Hypothalamus (tissue), 51 donors: ENCODE measurements at regions not wholly inside any gene's neighbourhood (a gene's known extent, or its start where the extent isn't known, plus 50 kb on each side); places are given as distances from the start of the nearest gene placed in this dataset.
A peak's percentile ranks its signal among the peaks of the same experiment; 100 is the strongest.
"Not testable (repeated sequence)": the region's sequence is repeated elsewhere in the genome, so short reads cannot be mapped to it uniquely, and the experiment has no call there.

Experiments used
- DNase-seq, 51 donors: peaks; one replicate each; lab custom pipeline; 2025; lab: John Stamatoyannopoulos, UW

DNA sequence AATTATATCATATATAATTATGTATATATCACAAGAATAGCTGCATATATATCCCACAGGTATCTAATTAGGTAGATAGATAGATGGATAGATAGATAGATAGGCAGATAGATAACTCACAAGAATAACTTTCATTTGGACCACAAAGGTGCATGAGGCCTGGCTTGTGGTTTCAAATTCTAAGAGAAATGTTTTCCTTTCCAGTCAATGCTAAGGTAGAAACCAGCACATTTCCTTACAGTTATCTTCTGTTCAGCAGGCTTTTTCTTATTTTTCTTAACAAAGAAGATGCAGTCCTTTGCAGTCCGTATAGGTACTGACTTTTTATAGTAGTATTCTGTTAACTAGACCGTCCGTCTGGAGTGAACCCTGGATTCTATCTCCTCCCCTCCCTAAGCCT lies 152.9 kb upstream of the ANKFN1 start:
- DNase-seq, result no peak

DNA sequence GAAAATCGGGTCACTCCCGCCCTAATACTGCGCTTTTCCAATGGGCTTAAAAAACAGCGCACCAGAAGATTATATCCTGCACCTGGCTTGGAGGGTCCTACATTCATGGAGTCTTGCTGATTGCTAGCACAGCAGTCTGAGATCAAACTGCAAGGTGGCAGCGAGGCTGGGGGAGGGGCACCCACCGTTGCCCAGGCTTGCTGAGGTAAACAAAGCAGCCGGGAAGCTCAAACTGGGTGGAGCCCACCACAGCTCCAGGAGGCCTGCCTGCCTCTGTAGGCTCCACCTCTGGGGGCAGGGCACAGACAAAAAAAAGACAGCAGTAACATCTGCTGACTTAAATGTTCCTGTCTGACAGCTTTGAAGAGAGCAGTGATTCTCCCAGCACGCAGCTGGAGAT lies 150.6 kb upstream of the ANKFN1 start:
- DNase-seq, result not testable (repeated sequence)

DNA sequence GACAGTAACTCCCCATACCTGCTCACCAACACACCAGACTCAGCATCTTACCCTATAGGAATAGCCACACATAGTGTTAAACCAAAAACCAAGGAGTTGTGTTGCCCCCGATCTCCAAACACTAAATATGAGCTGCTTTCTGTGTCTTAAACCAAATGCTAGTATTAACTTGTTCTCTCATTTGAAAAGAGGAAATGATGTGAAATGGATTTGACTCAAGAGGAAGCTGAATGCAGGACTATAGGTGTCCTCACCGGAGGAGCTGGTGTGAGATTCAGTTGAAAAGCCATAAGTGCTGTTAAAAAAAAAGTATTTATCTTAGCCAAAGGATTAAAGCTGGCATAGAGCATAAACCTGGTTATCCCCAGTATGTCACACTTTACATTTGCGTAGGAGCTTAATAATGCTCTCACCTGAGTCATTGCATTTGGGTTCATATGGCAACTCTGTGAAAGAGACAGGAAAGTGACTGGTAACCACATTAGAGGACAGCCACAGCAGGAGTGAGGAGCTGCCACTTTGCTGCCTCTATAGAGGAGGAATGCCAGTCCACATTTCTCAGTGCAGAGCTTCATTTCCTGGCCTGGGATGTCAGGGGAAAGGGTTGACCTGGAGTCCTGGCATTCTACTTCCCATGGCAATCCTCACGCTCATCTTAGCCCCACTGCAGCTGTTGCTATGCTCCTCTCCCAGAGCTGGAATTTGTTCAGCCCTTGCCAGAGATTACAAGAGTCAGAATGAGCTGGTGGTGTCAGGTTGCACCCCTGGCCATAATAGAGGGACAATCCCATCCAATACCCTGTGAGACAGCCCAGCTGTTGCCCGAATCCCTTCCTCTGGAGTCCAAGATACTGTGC lies 143.3 kb upstream of the ANKFN1 start:
- no peak for DNase-seq

DNA sequence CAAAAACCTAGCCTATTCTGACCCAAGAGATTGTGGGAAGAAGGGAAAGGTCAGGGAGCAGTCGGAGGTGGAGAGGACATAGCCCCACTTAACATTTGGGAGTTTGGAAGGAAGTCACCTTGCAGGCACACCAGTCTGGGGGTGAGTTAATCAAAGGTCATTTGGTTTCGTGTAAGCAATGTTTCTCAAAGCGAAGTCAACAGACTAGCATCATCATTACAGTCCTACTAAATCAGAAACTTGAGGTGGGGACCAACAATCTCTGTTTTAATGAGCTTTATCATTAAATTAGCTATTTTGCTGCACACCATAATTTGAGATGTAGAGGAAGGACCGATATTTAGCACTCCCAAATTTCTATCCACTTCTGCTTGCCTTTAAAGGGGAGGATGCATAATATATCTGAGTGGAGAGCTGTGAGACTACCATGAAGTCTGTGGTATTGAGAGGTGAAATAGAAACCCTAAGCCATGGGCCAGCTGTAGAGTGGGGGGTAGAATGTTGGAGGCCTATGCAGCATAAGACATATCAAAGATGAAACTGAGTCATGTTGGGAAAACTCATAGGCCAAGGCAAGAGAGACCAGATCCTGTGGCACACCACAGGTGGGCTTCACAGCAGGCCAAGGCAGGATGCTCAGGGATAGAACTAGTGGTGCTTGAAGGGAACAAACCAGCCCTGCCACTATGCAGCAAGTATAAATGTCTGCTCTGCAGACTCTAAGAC lies 141.7 kb upstream of the ANKFN1 start:
- no peak for DNase-seq

DNA sequence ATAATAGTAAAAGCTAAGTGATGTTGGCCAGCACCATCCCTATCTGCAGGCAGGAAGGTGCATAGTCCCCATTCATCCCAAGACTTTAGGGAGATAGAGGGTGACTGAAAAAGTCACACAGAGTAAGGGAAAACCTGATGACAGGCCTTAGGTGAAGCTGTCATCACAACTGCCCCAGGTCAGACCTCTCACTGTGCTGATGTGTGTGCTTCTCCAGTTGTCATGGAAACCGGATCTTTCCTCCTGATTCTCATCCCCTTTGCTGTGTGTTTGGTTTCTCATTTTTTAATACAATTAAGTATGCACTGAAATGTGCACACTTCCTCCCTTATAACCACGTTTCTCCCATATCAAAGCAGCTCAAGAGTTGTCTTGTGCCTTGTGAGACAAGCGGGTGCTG lies 135.1 kb upstream of the ANKFN1 start:
- no peak for DNase-seq

DNA sequence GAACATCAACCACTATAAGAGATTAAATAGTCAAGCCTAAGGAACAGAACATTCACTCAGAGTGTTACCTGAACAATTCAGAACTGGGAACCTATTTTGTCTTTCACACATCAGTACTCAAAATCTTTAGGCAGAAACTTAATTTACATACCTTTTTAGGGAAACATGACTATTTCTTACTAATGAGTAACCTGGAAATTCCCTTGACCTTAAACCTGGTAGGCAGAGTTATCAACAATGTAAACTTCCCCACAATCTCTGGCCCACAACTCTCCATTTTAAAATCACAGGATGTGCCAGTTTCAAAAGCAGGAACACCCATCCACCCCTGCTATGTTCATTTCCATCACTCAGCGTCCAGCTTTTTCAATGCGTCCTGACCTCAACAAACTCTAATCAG lies 132.9 kb upstream of the ANKFN1 start:
- DNase-seq, result no peak

DNA sequence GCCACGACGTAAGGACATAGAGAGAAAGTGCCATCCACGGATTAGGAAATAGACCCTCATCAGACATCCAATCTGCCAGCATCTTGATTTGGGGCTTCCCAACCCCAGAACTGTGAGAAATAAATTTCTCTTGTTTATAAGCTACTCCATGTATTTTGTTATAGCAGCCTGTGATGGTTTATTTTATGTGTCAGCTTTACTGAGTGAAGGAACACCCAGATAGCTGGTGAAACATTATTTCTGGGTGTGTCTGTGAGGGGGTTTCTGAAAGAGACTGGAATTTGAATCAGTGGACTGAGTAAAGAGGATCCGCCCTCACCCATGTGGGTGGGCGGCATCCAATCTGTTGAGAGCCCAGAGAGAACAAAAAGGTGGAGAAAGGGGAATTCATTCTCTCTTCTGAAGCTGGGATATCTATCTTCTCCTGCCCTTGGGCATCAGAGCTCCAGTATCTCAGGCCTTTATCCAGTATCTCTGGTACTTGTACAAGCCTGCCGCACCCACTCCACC lies 131.5 kb upstream of the ANKFN1 start:
- DNase-seq, result no peak

DNA sequence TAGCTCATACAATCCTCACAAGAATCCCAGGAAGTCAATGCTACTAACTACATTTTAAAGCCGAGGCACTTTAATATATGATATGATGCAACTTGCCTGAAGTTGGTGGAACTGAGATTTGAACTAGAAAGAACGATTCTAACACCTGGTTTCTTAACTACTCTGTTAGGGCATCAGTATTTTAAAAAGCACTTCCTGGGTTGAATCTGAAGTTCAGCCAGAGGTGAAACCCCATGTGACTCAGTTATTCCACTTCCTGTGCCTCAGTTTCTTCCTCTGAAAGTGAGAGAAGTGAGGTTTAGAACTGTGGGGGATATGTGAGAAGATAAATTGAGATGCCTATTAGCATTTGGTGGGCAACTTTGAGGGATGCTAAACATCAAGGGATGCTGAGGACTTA lies 129.4 kb upstream of the ANKFN1 start:
- no peak for DNase-seq

DNA sequence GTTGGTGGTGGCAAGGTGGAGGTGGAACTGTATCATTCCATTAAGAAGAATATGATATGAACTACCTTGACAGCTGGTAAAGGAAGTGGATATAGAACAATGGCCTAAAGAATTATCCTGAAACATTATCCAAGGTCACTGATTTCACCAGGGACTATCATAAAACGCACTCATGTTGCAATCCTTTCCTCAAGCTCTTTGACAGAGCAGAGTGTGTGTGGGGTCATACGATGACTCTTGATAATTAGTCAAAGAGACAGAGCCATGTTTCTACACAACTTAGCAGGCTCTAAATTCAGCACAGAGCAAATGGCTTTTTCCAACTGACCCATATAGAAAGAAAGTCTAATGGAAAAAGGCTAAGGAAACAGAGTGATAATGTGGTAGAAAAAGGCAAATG lies 126.4 kb upstream of the ANKFN1 start:
- DNase-seq, result no peak

DNA sequence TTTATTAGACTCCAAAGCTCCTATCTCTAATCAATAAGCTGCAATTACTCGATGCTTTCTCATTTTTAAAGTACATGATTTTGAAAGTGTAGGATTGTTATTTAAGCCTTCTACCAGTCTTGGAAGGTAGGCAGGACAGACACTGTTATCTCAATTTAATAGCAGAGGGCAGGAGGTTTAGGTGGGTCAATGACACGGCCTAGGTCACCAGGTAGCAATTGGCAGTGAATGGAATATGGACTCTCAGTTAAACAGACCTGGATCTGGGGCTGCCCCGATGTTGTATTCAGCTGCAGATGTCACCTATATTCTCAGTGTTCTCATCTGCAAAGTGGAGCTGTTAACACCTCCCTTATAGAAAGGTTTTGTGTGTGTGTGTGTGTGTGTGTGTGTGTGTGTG lies 124.4 kb upstream of the ANKFN1 start:
- no peak for DNase-seq

DNA sequence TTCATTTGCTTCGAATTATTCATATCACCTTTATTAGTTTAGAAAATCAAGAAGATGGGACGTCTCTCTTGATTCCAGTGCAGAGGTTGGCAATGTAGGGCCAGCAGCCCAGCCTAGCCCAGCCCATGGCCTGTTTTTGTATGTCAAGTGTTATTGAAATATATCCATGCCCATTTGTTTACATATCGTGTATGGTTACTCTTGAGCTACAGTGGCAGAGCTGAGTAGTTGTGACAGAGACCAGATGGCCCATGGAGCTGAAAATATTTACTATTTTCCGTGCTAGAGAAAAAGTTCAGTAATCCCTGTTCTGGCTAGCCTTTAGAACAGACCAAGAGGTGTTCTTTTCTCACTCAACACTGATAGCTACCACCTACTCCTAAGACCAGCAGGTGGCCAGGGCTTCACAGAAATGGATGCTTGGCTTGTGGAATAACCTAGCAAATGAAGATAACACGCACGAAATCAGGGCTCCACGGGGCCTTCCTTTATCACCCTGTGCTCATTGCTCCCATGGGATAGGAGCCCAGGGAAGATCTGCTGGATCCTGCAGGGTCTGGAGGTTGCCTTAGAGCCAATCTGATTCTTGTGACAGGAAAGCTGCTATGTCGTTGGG lies 123.2 kb upstream of the ANKFN1 start:
- no peak for DNase-seq

DNA sequence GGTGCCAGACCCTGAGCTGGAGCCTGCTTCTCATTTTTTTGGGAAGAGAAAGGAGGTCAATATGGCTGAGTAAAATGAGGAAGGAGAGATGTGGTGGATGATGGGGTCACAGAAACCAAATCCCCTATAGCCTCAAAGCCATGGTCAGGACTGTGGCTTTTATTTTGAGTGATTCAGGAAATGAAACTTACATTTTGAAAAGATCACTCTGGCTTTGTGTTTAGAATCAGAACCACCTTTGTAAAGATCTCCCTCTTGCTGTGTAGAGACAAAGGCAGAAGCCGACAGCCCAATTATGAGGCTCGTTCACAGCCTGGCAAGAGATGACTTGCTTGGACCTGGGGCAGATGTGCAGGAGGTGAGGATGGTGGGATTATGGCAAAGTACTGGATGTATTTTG lies 121.6 kb upstream of the ANKFN1 start:
- DNase-seq, result no peak

DNA sequence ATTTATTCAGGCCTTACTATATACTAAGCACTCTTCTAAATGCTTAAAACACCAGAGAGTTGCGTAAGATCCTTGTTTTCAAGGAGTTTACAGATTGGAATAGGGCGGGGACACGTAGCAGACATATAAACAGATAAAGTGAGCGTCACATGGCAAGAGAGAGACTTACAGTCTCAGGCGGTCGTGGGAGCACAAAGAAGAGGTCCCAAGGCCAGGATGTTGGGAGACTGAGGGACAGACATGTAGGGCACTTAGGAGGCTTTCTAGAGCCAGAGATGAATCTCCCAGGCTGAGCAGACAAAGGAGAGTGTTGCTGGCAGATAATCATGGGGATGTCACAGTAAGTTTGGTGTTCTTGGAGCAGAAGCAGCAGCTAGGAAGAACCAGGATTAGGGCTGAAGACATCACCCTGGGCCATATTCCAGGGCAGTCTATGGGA lies 119.1 kb upstream of the ANKFN1 start:
- DNase-seq, result no peak

DNA sequence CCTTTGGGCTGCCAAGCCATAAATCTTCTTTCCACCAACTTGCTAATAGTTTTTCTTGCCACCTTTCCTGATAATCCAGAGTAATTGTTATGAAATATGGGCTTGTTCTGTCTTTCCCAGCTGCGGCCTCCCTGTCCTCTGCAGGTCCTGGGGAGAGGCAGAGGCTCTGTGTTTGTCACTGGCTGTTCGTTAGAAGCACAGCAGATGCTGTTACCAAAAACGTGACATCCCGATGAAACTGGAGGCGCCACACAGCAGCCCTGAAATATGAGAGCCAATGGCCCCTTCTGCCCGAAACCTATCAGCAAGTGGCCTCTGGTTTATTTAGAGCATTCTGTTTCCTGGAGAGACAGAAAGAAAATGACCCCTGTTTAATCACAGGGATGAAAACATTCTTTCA lies 115.1 kb upstream of the ANKFN1 start:
- no peak for DNase-seq

DNA sequence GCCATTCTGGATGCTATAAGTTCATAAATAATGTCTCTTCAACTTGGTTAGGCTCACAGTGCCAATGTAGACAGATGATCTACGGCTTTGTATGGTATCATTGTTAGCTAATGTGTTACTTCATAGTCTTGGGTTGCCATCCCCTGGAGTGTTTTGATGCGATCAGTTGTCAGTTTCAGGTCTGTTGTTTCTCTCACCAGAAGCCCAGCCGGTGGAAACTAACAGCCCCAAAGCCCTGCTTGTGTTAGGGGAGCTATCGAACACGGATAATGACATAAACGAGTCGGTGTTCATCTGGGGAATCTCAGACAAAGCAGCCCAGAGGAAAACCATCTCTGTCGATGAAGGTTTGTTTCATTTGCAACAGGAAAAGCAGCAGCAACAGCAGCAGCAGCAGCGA lies 107.4 kb upstream of the ANKFN1 start:
- DNase-seq, result peak in 5 of 51 donors; percentile 5 to 23 (median 6)

DNA sequence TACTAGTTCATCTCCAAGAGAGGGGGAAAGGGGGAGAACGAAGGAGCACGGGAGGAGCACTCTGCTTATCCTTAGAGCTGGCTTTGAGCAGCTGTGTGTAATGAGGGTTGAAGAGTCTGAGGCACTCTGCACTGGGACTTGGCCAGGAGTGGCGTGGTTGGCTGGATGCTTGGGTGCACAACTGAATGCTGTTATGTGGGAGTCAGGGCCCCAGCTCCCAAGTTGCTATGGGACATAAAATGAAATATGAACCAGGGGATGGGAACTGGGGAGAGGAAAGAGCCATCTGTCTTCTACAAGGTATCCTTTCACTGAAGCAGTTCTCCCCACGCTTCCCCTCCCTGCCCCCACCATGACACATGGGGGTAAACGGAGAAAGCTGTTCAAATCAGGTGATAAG lies 105.9 kb upstream of the ANKFN1 start:
- peak in 1 of 51 donors; percentile 28 for DNase-seq

DNA sequence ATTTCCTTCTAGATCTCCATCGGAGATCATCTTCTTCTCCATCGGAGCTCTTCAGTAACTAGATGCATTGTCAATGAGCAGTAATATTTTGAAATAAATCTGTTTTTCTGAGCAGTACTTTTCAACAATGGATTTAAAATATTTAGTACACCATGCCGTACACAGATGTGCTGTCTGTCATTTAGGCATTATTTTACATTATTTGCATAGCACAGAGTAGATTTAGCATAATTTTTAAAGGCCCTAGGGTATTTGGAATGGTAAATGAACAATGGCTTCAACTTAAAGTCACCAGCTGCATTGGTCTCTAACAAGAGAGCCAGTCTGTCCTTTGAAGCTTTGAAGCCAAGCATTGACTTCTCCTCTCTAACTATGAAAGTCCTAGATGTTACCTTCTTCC lies 95.4 kb upstream of the ANKFN1 start:
- no peak for DNase-seq

DNA sequence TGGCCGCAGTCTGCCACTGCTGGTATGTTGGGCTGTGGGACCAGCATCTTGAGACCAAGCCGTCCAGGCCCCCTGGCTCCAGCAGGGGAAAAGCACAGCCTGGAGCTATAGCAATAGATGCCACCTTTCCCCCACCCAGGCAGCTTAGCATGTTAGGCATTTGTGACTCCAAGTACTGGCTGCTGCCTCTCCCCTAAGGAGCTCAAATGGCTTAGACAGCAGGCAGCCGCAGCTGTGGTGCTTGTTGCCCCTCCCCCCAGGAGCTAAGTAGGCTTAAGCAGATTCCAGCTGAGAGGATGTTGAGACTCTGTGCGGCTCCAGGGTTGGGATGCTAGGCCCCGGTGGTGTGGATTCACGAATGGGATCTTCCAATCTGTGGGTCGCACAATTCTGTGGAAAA lies 88.8 kb upstream of the ANKFN1 start:
- no peak for DNase-seq

DNA sequence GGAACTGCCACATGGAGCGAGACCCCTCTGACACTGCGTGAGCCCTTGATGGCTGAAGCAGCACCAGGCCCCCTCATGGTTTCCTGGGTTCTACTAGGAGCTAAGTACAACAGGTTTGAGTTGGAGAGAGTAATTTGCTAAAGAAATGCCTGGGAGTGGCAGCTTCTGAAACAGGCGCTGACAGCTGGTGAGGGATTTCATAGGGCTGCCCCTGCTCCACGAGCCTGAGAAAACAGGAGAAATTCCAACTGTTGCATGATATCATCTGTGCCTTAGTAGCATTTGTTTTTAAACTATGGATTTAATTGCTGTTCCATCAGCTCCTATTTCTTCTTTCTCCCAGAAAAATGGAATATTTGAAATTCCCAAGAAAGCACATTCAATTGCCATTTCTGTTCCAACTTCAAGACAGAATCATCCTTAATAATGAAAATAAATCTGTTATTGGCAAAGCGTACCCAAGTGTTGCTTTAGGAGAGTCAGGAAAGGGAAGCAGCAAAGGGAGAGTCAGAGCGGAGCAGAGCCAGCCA lies 78.8 kb upstream of the ANKFN1 start:
- no peak for DNase-seq

DNA sequence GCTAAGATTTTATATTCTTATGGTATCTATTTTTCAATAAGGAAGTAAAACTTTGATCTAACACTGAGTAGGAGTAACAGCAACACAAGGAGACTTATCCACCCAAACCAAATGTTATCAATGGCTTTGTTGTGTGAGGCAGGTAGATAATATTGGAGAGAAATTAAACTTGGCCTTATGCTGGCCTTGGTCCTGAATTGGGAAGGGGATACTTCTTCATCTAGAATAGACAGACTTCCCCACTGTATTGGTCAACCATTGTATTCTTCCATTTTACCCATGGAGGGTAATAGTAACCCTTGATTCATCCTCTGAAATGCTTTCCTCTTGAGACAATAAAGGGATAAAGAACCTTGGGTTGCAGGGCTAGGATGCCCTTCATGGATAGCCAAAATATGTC lies 76.3 kb upstream of the ANKFN1 start:
- DNase-seq, result no peak

DNA sequence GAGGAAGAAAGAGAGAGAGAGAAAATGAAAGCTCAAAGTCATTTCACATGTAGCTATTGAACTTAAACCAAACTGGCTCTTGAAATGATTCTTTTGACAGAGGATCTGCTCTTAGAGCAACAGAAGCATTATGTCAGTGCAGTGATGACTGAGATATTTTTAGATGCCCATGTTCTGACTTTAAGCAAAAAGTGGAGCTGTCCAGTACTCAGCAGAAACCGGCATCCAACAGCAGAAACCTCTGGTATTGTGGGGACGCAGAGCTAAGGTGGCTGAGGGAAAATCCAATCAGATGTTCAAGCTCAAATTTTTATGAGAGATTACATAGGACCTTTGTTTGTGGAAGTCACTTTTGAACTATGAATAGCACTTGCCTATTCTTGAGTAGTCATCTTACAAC lies 69.8 kb upstream of the ANKFN1 start:
- DNase-seq, result no peak
